DOHH2 (cell line): ENCODE measurements at regions not wholly inside any gene's neighbourhood (a gene's known extent, or its start where the extent isn't known, plus 50 kb on each side); places are given as distances from the start of the nearest gene placed in this dataset.

Experiments
- H3F3A ChIP-seq: fragments of 200-600 bp; sonication (generic), shearing (Covaris generic); 2 replicates; pipeline ENCODE4 v1.6.0; 2016; ENCODE audit warnings: antibody characterized with exemption, mild to moderate bottlenecking; ENCODE audit not compliant: control insufficient read depth, insufficient read depth
- H3K27ac ChIP-seq: fragments of 200-600 bp; sonication (generic); 2 replicates; pipeline ENCODE4 v1.5.1; 2014; ENCODE audit warnings: low read depth, mild to moderate bottlenecking, low read length, moderate library complexity
- H3K27me3 ChIP-seq: fragments of 200-600 bp; sonication (generic); 2 replicates; pipeline ENCODE4 v1.6.1; 2014; ENCODE audit warnings: mild to moderate bottlenecking, low read length, mixed read lengths; ENCODE audit not compliant: control insufficient read depth
- H3K36me3 ChIP-seq: fragments of 200-600 bp; sonication (generic); 2 replicates; pipeline ENCODE4 v1.6.1; 2014; ENCODE audit warnings: mild to moderate bottlenecking, low read length, moderate library complexity, mixed read lengths; ENCODE audit not compliant: control insufficient read depth
- H3K4me1 ChIP-seq: fragments of 200-600 bp; sonication (generic); 2 replicates; pipeline ENCODE4 v1.6.1; 2014; ENCODE audit warnings: mild to moderate bottlenecking, low read length, mixed read lengths; ENCODE audit not compliant: control insufficient read depth
- H3K4me2 ChIP-seq: fragments of 200-600 bp; sonication (generic); 2 replicates; pipeline ENCODE4 v1.6.0; 2014; ENCODE audit warnings: mild to moderate bottlenecking, low read length, moderate library complexity
- H3K4me3 ChIP-seq: fragments of 200-600 bp; sonication (generic); 2 replicates; pipeline ENCODE4 v1.5.1; 2014; ENCODE audit warnings: mild to moderate bottlenecking, low read length, mixed read lengths
- H3K79me2 ChIP-seq: fragments of 200-600 bp; sonication (generic); 2 replicates; pipeline ENCODE4 v1.6.1; 2014; ENCODE audit warnings: mild to moderate bottlenecking, low read length, mixed read lengths; ENCODE audit not compliant: control insufficient read depth
- H3K9me2 ChIP-seq: fragments of 200-600 bp; sonication (generic); replicated peaks from 2 replicates; pipeline ENCODE4 v1.6.1; 2014; ENCODE audit warnings: mild to moderate bottlenecking, low read length, mixed read lengths; ENCODE audit not compliant: control insufficient read depth
- H3K9me3 ChIP-seq: fragments of 200-600 bp; sonication (generic); 2 replicates; pipeline ENCODE4 v1.6.1; 2014; ENCODE audit warnings: antibody characterized with exemption, low read length, mixed read lengths; ENCODE audit not compliant: control insufficient read depth, insufficient read depth
- H4K20me1 ChIP-seq: fragments of 200-600 bp; sonication (generic); 2 replicates; pipeline ENCODE4 v1.6.0; 2014; ENCODE audit warnings: low read depth, mild to moderate bottlenecking, antibody characterized with exemption, low read length, moderate library complexity; ENCODE audit not compliant: control insufficient read depth, insufficient read depth
- CTCF ChIP-seq: fragments of 200-600 bp; sonication (generic); IDR thresholded peaks from one replicate; pipeline ENCODE4 v1.5.1; 2014; ENCODE audit warnings: antibody characterized with exemption, mild to moderate bottlenecking, low read depth, low read length; ENCODE audit not compliant: poor library complexity, severe bottlenecking
- EZH2phosphoT487 ChIP-seq: fragments of 200-600 bp; sonication (generic); IDR thresholded peaks from 2 replicates; pipeline ENCODE4 v1.6.1; 2017; ENCODE audit warnings: borderline replicate concordance, mild to moderate bottlenecking, antibody characterized with exemption, low read length, moderate library complexity, mixed read lengths

DNA sequence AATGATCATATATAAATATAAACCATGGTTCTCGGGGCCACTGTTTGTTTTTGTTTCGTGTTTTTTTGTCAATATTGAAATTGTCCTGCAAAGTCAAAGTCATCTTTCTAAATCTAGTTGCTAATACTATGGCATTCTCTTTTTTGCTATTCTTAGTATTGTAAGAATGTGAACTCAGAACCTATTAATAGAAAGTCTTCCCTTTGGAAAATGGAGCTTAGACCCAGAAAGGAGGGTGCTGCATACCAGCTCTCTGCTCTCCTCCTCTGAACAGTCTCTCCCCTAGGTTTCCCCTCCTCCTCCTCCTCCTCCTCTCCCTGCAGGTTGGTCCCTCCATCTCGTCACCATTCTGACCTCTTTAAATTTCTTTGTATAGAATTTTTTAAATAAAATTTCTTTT, 150.4 kb upstream of the CCN2 start:
- Histone ChIP-seq H3K4me3 (no peak overlapping the region), H3K79me2 (no peaks in the 10 kb centered on the region), H3K4me2 (no peak overlapping the region), H3F3A (no peaks in the 10 kb centered on the region), H3K27ac (no peak overlapping the region), H3K4me1 (no peaks in the 10 kb centered on the region), H4K20me1 (no peaks in the 10 kb centered on the region), H3K36me3 (no peaks in the 10 kb centered on the region), H3K27me3 (no peaks in the 10 kb centered on the region), H3K9me2 (no peaks in the 10 kb centered on the region), H3K9me3 (no peaks in the 10 kb centered on the region)
- TF ChIP-seq CTCF (no peak), EZH2phosphoT487 (no peak)

DNA sequence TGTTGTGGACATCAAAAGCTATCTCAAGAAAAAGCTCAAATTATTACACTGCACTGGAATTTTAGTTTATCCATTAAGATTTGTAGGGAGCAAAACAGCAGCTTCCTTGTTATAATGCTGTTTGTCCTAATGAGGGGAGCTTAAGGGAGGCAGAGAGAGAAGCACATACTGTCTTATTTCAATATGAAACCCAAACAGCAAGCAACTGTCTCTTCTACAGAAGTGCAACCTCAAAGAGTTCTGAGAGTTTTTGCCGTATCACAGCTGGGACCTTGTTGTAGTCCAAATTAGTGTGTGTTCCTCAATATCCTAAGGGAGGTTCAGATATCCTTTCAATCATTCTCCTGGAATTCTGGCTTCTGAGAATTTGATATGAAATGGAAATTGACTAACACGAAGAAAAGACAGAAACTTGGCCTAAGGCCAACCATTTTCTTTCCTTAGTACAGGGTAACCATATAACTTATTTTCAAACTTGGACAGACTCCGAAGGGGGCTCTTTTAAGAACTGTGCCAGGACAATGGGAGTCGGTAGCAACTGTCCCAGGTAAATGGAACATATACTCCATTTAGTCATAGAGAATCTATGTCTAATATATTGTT, 149.3 kb upstream of the CCN2 start:
- no peak overlapping the region for H3K4me3 ChIP-seq
- H3K4me2 ChIP-seq, result no peak overlapping the region
- H4K20me1 ChIP-seq, result no peaks in the 10 kb centered on the region
- H3K36me3 ChIP-seq, result no peaks in the 10 kb centered on the region
- H3K4me1 ChIP-seq, result no peaks in the 10 kb centered on the region
- no peak for TF ChIP-seq EZH2phosphoT487
- TF ChIP-seq CTCF, result no peak
- no peaks in the 10 kb centered on the region; the same call in 1 of the 2 replicates for H3K9me3 ChIP-seq
- H3F3A ChIP-seq, result no peaks in the 10 kb centered on the region
- no peaks in the 10 kb centered on the region for H3K27me3 ChIP-seq
- no peak overlapping the region for H3K27ac ChIP-seq
- H3K79me2 ChIP-seq, result no peaks in the 10 kb centered on the region
- no peaks in the 10 kb centered on the region for H3K9me2 ChIP-seq

- H3K4me3 ChIP-seq, result no peak overlapping the region
- no peaks in the 10 kb centered on the region for H3F3A ChIP-seq
- H4K20me1 ChIP-seq, result no peaks in the 10 kb centered on the region
- no peaks in the 10 kb centered on the region for H3K36me3 ChIP-seq
- no peak for TF ChIP-seq CTCF
- TF ChIP-seq EZH2phosphoT487, result no peak
- no peak overlapping the region for H3K4me2 ChIP-seq
- no peak overlapping the region for H3K27ac ChIP-seq
- no peaks in the 10 kb centered on the region for H3K9me2 ChIP-seq
- no peaks in the 10 kb centered on the region for H3K4me1 ChIP-seq
- no peaks in the 10 kb centered on the region; the same call in 1 of the 2 replicates for H3K9me3 ChIP-seq
- no peaks in the 10 kb centered on the region for H3K27me3 ChIP-seq
- H3K79me2 ChIP-seq, result no peaks in the 10 kb centered on the region
Observed at GRCh38 chr6:132096996-132097395, 145.8 kb upstream of the CCN2 start.

GRCh38 chr6:132096245-132096644, 145.1 kb upstream of the CCN2 start:
- Histone ChIP-seq H3K27me3 (no peaks in the 10 kb centered on the region), H3K4me3 (no peak overlapping the region)

More at GRCh38 chr6:132096245-132096644, 145.1 kb upstream of the CCN2 start:
- no peaks in the 10 kb centered on the region for H3K4me1 ChIP-seq
- no peaks in the 10 kb centered on the region for H3K36me3 ChIP-seq
- H3F3A ChIP-seq, result no peaks in the 10 kb centered on the region
- H4K20me1 ChIP-seq, result no peaks in the 10 kb centered on the region
- H3K79me2 ChIP-seq, result no peaks in the 10 kb centered on the region
- TF ChIP-seq EZH2phosphoT487 (no peak), CTCF (no peak)
- no peaks in the 10 kb centered on the region; the same call in 1 of the 2 replicates for H3K9me3 ChIP-seq
- no peaks in the 10 kb centered on the region for H3K9me2 ChIP-seq
- no peak overlapping the region for H3K27ac ChIP-seq
- H3K4me2 ChIP-seq, result no peak overlapping the region
